CD4-positive, alpha-beta T cell treated with Interleukin-15 for 1 hour (primary cell): ENCODE measurements at regions not wholly inside any gene's neighbourhood (a gene's known extent, or its start where the extent isn't known, plus 50 kb on each side); places are given as distances from the start of the nearest gene placed in this dataset.

Experiments
- DNase-seq: peaks from one replicate; pipeline ENCODE4 v3.0.0-alpha.2; 2020

DNA sequence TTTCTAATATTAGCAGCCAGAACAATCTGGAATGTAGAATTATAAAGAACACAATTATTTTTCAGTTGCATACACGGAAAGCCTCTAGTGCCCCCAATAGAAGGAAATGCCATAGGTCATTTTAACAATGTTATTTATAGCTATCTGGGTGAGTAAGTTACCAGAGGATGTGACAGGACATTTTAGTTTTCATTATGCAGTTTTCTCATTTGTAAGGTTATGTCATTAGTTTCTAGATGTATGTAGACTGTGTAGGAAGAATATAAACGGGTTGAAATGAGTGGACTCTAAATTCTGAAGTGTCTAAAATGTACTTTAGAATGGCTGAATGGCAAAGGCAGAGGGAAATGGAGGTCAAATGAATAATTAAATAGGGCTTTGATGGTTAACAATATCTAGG, 213.3 kb downstream of the DTHD1 start:
- no peak for DNase-seq

DNA sequence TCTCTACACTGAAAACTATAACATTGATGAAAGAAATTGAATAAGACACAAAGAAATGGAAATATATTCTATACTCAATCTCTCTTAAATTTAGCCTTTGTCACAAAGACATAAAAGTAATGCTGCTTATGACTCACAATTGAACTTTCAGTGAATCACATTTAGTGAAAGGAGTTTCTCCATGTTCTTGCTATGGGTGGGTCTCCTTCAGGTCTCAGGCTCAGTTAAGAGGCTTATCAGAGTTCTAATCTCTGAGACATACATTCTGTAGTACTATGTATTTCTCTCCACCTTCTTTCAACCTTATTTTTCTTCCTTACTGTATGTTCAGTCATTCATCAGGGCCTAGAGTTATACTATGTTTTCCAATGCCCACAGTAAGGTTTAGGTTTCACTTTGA, 220.9 kb downstream of the DTHD1 start:
- DNase-seq, result no peak

DNA sequence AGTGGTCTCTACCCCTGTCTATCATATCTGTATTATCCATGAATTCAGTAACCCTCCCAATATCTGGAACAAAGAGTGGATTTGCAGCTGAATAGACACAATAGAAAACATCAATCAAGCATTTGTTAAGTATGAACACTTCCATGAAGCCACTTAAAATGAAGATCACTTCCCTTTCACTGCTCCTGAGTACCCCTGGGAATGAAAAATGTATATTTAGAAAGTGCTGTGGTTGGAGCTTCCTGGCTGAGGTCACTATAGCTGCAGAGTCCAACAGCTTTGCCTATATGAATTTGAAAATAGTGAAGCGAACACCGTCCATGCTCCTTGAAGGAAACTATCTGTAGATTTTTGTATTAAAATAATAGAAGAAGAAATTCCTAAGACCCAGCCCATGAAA, 227.0 kb downstream of the DTHD1 start:
- DNase-seq, result no peak

DNA sequence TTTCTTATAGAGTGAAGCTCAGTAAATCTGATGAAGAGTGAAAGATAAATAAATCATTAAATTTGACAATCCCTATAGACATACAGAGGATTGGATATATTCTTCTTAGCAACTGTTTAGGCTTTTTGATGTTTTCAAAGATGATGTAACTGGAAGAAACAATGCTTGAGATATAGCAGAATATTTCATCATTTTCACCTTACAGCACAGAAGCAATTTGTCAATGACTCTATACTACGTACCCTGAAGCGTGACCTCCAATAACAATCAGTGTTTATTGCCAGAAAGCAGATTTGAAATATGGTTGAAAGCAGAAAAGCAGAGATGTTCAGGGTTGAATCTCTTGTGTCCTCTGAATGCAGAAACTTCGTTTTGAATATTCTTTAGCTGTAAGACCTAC, 228.4 kb downstream of the DTHD1 start:
- DNase-seq, result no peak

DNA sequence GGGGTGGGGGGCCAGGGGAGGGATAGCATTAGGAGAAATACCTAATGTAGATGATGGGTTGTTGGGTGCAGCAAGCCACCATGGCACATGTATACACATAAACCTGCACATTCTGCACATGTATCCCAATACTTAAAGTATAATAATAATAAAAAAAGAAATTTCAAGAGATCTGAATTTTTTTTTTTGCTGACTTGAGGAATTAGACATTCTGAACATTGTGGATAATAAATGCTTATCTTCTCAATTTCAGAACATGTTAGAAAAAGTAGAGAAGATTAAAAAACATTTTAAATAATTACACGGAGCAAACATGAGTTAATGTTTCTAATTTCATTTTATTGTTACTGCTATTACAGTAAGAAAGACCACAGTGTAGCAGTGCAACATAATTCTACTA, 230.4 kb downstream of the DTHD1 start:
- DNase-seq, result no peak

DNA sequence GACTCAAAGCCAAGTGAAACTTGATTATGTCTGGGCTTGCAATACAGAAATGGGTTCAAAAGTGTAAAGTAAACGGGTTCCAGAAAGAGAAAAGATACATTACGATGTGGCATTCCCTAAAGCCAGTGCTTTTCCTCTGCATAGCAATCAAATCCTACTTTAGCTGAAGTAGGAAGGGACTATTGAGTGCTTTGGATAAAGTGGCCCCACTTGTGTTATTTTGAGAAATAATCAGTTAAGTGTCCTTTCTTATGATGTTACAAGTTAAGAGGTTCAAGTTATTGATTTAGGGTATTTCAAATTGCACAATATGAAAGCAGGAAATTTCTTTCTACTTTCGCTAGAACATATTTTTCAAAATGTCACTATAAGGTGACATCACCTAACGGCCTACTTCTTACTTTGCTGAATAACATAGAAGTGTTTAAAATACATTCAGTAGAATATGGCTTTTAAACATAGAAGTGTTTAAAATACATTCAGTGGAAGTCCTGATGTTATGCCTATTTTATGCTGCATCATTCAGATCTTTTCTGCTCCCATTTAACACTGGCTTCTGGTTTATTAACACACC, 235.2 kb downstream of the DTHD1 start:
- DNase-seq, result no peak

DNA sequence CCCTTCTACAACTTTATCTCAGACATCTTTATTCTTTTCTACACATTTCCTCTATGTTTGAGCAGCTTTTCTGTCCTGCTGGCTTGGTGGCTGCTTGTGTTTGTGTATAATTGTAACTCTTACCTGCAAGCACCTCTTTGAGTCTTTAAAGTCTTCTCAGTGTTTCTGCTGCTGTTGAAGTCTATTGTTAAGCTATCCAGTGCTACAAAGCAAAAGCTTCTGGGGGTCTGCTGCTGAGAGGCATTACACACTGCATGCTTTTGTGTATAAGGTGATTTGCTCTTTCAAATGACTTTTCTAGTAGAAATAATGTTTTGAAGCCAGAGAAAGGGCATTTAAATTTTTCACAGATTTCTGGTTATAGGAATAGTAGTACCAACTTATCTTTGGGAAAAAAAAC, 241.8 kb downstream of the DTHD1 start:
- DNase-seq, result no peak

DNA sequence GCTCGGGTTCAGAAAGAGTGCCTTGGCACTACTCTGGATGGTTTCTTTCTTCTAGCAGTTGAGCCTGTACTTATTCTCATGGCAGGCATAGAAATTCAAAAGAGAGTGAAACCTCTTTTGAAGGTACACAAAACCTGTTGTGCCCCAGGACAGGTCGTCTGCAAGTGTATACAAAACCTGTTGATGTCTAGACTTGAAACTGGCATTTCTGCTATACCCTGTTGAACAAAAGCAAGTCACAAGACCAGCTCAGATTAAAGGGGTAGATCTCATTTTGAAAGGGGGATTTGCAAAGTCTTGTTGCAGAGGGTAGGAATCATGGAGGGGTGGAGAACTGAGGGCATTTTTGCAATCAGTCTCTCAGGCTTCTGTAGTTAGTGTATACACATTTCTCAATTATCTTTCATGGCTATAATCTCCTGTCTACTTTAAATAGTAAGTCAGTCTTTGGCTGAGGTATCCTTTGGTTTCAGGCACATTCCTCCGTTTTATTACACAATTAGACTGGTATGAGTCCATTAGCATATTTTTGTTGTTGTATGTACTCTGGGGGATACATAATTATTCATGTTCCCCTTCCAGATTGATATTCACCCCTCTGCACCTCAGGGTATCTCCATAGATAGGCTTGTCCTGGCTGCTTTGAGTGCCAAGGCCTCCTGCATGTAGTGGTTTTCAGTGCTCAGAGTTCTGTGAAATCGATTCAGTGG, 251.4 kb downstream of the DTHD1 start:
- DNase-seq, result no peak

DNA sequence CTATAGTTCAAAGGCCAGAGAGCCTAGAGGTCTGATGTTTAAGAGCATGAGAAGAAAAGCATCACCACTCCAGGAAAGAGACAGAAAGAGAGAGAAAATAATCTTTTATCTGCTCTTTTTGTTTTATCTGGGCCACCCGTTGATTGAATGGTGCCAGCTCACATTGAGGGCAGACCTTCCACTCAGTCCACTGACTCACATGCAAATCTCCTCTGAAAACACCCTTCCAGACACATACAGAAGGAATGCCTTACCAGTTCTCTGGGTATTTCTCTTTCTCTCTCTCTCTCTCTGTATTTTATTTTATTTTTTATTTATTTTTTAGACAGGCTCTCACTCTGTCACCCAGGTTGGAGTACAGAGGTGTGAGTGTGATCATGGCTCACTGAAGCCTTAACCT, 252.5 kb downstream of the DTHD1 start:
- no peak for DNase-seq

DNA sequence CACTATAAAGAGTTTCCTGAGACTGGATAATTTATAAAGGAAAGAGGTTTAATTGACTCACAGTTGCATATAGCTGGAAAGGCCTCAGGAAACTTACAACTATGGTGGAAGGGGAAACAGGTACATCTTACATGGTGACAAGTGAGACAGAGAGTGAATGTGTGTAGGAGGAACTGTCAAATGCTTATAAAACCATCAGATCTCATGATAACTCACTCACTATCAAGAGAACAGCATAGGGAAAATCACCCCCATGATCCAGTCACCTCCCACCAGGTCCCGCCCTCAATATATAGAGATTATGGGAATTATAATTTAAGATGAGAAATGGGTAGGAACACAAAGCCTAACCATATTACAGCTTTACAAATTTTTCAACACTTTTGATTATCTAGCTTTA, 266.0 kb downstream of the DTHD1 start:
- no peak for DNase-seq

DNA sequence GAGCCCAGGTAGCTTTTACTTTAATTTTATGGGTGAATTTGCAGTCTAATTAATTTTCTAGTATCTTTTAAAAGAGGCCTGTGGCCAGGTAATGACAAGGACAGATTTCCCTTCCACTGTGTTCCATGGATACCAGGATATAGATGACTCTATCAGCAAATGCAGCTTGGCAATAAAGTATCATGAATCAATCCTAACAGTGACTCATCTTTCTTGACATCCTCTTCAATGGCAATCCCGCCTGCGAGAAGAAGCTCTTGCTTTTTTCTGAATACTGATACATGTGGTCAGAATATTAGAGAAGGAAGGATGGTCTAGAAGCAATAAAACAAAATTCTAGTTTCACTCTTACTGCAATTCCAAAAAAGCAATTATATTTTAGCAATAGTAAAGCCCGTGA, 267.8 kb downstream of the DTHD1 start:
- DNase-seq, result no peak

DNA sequence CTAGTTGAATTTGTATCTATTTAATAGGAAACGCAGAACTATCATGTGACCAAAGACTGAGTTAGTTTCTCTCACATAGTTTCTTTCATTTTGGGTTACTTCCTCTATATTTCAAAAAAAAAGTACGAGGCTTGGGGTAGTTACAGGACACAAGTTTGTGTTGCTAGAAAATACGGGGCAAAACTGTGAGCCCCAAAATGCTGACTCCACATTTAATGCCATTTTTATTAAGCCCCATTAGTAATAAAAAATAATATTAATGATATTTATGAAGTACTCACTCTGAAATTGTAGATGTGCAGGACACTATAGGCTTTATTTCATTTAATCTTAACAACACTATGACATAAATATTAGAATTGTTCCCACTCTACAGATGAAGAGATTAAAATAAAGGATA, 268.6 kb downstream of the DTHD1 start:
- no peak for DNase-seq

DNA sequence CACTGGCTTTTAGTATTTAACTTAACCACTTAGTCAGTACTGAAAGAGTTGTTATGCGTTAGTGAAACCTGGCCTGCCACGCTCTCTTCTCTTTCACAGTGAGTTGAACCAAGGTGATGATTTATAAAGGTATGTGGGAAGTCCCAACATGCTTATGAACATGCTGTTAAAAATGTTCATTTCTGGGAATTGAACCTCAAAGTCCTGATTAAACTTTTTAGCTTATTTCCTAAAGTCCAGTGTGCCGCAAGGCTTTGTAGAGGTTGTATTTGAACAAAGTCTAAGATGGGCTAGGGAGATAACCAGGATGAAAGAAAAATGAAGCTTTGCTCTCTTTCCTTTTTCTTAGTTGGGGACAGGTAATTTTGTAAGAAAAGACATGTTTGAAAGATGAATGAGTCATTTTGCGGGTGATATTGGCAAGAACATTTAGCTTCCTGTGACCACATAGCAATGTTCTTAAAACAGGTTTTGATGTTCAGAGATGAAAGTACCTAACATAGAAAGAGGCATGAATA, 270.3 kb downstream of the DTHD1 start:
- DNase-seq, result no peak

DNA sequence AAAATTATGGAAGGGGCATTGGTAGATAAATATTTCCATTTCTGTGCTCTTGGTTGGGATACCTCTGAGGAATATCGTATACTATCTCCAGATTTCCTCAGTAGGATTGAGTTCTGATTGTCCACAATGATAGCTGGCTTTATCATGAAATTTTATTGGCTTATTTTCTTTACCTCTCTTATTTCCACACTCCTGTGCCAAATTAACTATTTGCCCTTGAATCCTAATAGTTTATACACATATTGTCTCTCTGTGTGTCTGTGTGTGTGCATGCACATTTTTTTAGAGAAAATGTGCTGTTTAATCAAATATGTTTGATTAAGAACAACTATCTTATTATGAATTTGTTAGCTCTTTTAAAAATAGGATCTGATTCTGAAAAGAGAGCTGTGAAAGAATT, 271.6 kb downstream of the DTHD1 start:
- no peak for DNase-seq

DNA sequence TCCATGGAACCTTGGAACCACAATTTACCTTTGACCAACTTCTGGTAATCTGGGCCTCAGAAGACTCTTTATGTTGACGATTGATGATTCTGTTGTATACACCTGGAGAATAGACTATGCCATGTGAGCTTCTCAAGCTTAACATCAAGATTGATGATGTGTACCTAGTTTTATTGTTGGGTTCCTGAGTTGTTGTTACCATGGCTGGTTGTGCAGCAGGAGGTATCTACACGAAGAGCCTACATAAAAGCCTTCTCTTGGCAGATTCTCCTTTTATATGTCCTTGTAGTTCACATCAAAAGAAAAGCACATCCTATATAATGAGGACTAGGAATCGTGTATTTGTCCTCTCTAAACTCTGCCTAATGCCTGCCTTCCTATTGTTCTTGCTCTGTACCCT, 272.0 kb downstream of the DTHD1 start:
- DNase-seq, result no peak

DNA sequence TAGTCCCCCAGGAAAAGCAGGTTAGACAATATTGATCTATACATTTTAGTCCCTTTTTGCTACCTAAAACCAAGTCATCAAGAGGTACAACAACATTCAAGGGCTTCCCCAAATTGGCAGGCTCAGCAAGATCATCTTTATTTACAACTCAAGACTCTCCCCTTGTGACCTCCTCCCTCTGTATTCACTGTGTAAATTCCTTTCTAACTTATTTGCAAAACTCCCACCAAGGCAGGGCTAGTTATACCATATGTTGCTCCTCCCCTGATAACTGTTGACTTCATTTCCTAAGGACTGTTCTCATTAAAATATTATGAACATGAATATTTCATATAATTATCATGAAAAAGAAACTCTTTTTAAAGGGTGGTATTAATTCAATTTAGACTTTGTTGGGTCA, 275.6 kb downstream of the DTHD1 start:
- DNase-seq, result no peak

DNA sequence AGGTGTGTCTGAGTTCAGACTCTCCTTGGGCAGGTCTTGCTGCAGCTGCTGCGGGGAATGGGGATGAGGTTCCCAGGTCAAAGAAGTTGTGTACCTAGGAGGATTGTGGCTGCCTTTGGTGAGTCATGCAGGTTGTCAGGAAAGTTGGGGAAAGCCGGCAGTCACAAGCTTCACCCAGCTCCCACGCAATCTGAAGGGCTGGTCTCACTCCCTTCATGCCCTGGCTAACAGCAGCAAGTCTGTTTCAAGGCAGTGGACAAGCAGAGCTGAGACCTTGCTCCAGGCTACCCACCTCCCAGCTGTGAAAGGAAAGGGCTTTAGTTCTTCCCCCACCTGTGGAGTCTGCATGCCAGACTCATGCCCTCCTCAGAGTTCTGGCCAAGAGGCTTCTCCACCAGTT, 287.2 kb downstream of the DTHD1 start:
- no peak for DNase-seq

DNA sequence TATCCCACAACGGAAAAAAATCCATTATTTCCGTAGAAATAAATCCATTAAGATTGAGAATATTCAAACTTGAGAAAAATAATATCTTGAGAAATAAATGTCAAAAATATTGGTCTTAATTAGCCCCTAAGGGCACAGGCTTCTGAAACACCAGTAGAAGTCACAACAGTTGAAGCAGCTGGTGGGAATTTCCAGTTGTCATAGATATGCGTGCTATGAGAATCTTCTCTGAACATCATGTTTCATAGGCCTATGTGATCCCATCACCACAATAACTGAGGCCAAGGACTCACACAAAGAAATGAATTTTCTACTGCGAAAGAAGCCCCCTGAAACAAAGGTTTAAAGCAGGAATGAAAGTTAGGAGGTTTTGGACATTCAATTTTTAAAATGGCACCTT, 292.0 kb downstream of the DTHD1 start:
- DNase-seq, result no peak

DNA sequence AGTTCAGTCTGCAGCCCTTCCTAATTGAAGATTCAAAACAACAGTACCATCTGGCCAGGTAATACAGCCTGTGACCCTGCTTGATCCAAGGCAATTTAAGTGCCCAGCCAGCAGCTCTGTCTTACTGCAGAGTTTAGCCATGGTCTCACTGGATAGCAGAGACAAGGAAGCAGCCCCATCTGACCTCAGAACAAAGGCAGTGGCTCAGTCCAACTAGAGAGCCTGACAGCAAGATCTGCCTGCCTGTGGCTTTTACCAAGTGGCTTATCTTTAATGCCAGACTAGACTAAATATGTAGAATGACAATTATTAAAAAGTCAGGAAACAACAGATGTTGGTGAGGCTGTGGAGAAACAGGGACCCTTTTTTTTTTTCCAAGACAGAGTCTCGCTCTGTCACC, 293.4 kb downstream of the DTHD1 start:
- no peak for DNase-seq

DNA sequence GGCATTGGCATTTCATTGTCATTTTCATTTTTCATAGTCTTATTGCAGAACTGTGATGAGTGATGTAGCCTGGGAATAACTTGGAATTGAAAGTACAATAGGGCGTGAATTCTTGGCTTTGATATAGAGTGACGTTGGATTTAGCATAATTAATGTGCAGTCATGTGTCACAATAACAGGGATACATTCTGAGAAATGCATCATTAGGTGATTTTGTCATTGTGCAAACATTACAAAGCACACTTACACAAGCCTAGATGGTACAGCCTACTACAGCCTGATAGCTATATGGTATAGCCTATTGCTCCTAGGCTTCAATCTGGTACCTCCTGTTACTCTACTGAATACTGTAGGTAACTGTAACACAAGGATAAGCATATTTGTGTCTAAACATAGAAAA, 300.8 kb downstream of the DTHD1 start:
- no peak for DNase-seq

DNA sequence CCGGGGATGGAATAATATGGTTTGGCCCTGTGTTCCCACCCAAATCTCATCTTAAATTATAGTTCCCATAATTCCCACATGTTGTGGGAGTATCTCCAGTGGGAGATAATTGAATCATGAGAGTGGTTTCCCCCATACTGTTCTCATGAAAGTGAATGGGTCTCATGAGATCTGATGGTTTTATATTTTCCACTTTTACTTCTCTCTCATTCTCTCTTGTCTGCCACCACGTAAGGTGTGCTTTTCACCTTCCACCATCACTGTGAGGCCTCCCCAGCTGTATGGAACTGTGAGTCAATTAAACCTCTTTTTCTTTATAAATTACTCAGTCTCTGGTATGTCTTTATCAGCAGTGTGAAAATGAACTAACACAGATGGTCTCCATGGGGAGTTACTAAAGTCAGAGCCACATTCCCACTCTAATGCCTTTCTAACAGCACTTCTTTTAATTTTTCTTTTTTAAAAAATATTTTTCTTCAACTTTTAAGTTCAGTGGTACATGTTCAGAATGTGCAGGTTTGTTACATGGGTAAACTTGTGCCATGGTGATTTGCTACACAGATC, 306.6 kb downstream of the DTHD1 start:
- no peak for DNase-seq

DNA sequence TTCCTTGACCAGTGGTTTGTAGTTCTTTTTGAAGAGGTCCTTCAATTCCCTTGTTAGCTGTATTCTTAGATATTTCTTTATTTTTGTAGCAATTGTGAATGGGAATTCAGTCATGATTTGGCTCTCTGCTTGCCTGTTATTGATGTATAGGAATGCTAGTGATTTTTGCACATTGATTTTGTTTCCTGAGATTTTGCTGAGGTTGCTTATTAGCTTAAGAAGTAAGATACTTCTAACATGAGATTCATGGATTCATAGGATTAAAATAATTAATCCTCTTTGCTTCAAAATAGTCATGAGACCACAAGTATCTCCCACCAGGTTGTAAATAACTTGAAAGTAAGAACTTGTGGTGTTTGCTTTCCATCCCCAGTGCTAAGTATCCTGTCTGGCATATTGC, 308.9 kb downstream of the DTHD1 start:
- DNase-seq, result no peak

DNA sequence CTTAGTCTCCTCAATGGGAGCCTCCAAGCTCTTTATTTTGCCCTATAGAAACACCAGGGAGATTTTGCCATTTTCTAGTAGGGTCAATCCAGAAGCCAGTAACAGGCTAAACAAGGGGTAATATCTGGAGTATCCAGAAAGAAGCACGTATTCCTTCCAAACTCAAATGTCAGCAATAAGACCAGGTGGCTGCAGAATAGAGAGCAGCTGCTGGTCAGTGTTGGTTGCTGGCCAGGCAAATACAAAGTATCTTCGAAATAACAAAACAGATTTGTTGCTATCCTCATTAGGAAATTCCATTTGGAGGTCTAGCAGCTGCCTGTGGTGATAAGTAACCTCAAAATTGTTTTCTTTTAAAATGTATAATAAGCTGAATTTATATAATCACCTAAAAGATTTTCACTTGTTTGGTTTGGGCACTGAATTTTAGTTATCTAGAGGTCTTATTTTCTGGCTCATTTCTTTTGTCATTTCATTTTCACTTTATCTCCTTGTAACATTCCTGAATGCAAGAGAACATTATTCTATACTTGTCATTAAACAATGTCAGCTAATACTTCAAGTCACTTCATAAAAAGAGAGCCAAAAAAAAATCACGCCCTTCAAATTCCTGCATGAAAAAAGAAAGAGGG, 320.6 kb downstream of the DTHD1 start:
- no peak for DNase-seq

DNA sequence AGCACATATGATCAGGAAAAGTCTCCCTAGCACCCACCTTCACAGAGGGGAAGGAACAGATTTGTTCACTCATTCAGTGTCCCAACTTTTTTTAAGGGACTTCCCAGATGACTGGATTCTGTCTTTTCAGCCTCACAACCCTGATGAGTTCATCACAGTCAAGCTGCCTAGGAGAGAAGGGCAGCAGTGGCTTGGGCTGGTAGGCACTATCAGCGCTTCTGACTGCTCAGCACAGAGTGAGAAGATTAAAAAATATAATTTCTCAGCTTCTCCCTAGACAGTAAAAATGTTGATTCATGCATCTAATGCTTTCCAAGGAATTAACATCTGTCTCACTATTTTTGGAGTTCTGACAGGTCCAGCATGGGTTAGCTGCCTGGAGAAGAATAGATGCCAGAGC, 328.2 kb downstream of the DTHD1 start:
- DNase-seq, result no peak
